ENCODE measurements at regions not wholly inside any gene's neighbourhood (a gene's known extent, or its start where the extent isn't known, plus 50 kb on each side); places are given as distances from the start of the nearest gene placed in this dataset.

DNA sequence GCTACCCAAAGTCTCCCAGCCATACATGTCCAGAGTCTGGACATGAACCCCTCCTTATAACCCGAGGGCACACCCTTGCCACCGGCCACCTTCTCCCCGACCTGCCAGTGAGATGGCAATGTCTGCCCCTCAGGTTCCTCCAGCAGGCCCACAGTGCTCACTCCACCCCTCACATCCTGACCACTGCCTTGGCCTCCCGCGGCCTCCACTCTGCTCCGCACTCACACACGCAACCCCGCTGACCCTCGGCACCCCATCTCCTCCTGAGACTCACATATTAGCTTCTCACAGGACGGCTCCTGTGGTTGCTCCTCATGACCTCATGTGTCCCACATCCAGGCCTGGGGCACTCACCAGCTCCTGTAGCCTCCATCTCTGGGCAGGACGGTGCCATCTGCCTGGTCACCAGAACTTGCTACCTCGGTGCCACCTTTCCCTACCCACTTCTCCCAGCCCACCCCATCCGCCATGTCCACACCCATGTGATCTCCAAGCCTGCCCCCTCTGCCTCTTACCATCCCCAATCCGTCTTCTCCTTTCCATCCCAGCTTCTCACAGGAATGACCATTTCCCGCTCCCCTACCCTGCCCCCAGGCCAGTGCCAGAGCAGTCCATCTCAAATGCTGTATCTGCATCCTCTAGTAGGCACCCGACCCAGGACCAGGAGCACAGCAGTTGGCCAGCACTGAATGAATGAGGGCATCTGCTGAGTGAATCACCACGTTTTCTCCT lies 198.6 kb upstream of the DIO3 start:
- ATAC-seq (ENCODE audit: low read depth) (no peak), DNase-seq (no peak)
- Histone ChIP-seq H3K18ac (ENCODE audit: low read depth, low read length) (no peak overlapping the region), H2BK120ac (ENCODE audit: low read depth, low read length) (no peak overlapping the region), H4K91ac (ENCODE audit: insufficient read depth, low read depth, low read length) (no peak overlapping the region), H4K8ac (ENCODE audit: low read depth in 2 of 2, low read length in 2 of 2) (no peak overlapping the region), H2BK5ac (ENCODE audit: low read depth, low read length, poor library complexity, severe bottlenecking) (no peak overlapping the region), H3K23ac (ENCODE audit: low read depth, low read length) (no peak overlapping the region), H3K9ac (ENCODE audit: low read depth, low read length) (no peak overlapping the region), H3K27ac (ENCODE audit: insufficient read depth, low read length) (no peak overlapping the region), H3K4me1 (ENCODE audit: control insufficient read depth, insufficient read depth, low read length) (peaks cover 4% of the 10 kb centered on the region; the same call in 1 of the 2 replicates), H3K4me2 (ENCODE audit: low read depth, low read length) (no peak overlapping the region), H4K20me1 (ENCODE audit: insufficient read depth, low read length) (no peaks in the 10 kb centered on the region), H2AK9ac (replicated peaks; ENCODE audit: low read depth, low read length, poor library complexity) (no peak overlapping the region), H2BK20ac (ENCODE audit: low read depth, low read length) (no peak overlapping the region), H2AFZ (replicated peaks; ENCODE audit: low read length, poor library complexity) (no peak overlapping the region), H3K79me1 (ENCODE audit: low read depth in 1 of 2, low read length in 2 of 2) (no peaks in the 10 kb centered on the region), H3K27me3 (ENCODE audit: control insufficient read depth, insufficient read depth, low read length) (peaks cover 13% of the 10 kb centered on the region), H4K5ac (ENCODE audit: low read depth, low read length) (no peak overlapping the region), H3K36me3 (ENCODE audit: control insufficient read depth, insufficient read depth, low read length) (no peaks in the 10 kb centered on the region), H2AK5ac (ENCODE audit: low read depth, low read length) (no peak overlapping the region), H3K4ac (ENCODE audit: low read depth, low read length) (no peak overlapping the region), H3K9me1 (ENCODE audit: insufficient read depth, low read length) (no peaks in the 10 kb centered on the region), H2BK15ac (ENCODE audit: low read depth, low read length) (no peak overlapping the region), H3K14ac (replicated peaks; ENCODE audit: low read depth, low read length) (no peak overlapping the region), H3K56ac (ENCODE audit: extremely low read depth, insufficient read depth, low read length) (no peak overlapping the region), H3K4me3 (ENCODE audit: insufficient read depth, low read depth, low read length) (no peak overlapping the region), H3K9me3 (ENCODE audit: control insufficient read depth, insufficient read depth, low read length) (peaks cover under 1% of the 10 kb centered on the region)
- intact Hi-C loops (cut with micrococcal nuclease) (no loop called here), dilution Hi-C loops (cut with HindIII; ENCODE audit: low sequenced_read_pairs, unreplicated experiment) (no loop called here), in situ Hi-C loops (cut with MboI; ENCODE audit: low sequenced_read_pairs) (no loop called here)
- WGBS, 2 experiments (ENCODE audit: extremely low coverage in 2 of 2, insufficient read length in 1 of 2) = 79% methylated on average over 14 of the region's 17 CpGs; no CpG with 5 or more reads in 1 of the 2 experiments
- no TSS peak for BruUV-seq (replicated peaks)
- POLR2A ChIA-PET (ENCODE audit: unreplicated experiment) = no interaction called here
- CTCF ChIA-PET = no interaction called here
- TF ChIP-seq RCOR1 (IDR thresholded peaks at IDR 0.05; ENCODE audit: insufficient replicate concordance, low read length) (no peak), ELK1 (IDR thresholded peaks at IDR 0.05; ENCODE audit: borderline replicate concordance, low read depth, low read length) (no peak), CHD1 (IDR thresholded peaks at IDR 0.05; ENCODE audit: low read depth, low read length) (no peak), MAFK (IDR thresholded peaks at IDR 0.05; ENCODE audit: low read depth, low read length) (no peak), FOS (IDR thresholded peaks at IDR 0.05; ENCODE audit: low read depth, low read length) (no peak), CEBPB (IDR thresholded peaks at IDR 0.05; ENCODE audit: low read depth, low read length) (no peak), NFE2L2 (IDR thresholded peaks at IDR 0.05; ENCODE audit: low read depth, low read length) (no peak), RFX5 (IDR thresholded peaks at IDR 0.05; ENCODE audit: low read depth, low read length) (no peak), CTCF (conservative IDR thresholded peaks at IDR 0.05; ENCODE audit: low read depth, low read length) (no peak), BHLHE40 (IDR thresholded peaks at IDR 0.05; ENCODE audit: low read depth, low read length) (no peak), MXI1 (IDR thresholded peaks at IDR 0.05; ENCODE audit: borderline replicate concordance, low read depth, low read length) (no peak), USF2 (IDR thresholded peaks at IDR 0.05; ENCODE audit: low read depth, low read length) (no peak), MAZ (IDR thresholded peaks at IDR 0.05; ENCODE audit: borderline replicate concordance, low read depth, low read length) (no peak), SMC3 (IDR thresholded peaks at IDR 0.05; ENCODE audit: low read depth, low read length) (no peak), RAD21 (IDR thresholded peaks at IDR 0.05; ENCODE audit: low read length) (no peak), POLR2A (IDR thresholded peaks at IDR 0.05; ENCODE audit: low read depth, low read length) (no peak)
